SU-DHL-6 (cell line): ENCODE measurements at regions not wholly inside any gene's neighbourhood (a gene's known extent, or its start where the extent isn't known, plus 50 kb on each side); places are given as distances from the start of the nearest gene placed in this dataset.

Source experiments
- EZH2phosphoT487 ChIP-seq: fragments of 200-600 bp; sonication (generic), shearing (Covaris generic); conservative IDR thresholded peaks from 2 replicates; pipeline ENCODE4 v1.6.1; 2018; ENCODE audit warnings: mild to moderate bottlenecking, antibody characterized with exemption, low read length, moderate library complexity, mixed read lengths
- TF ChIP-seq, protein P1 (sequence below): fragments of 200-600 bp; sonication (generic); IDR thresholded peaks from one replicate; pipeline ENCODE4 v1.5.1; 2017; ENCODE audit warnings: antibody characterized with exemption, mild to moderate bottlenecking, low read length, moderate library complexity; ENCODE audit not compliant: insufficient read depth, poor library complexity, severe bottlenecking

DNA sequence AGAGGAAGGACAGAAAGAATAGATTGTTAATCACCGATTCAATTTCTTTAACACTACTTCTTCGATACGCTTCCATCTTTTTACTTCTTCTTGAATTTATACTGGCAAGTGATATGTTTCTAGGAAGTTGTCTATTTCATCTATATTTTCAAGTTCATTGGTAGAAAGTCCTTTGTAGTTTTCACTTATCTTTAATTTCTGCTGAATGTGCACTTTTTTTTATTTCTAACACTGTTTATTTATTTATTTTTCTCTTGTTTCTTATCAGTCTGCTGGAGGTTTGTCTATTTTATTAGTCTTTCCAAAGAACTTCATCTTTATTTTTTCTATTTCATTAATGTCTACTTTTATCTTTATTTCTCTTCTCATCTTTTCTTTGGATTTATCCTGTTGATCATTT is 63.6 kb downstream of the SIX1 start:
- TF ChIP-seq, protein P1, sequence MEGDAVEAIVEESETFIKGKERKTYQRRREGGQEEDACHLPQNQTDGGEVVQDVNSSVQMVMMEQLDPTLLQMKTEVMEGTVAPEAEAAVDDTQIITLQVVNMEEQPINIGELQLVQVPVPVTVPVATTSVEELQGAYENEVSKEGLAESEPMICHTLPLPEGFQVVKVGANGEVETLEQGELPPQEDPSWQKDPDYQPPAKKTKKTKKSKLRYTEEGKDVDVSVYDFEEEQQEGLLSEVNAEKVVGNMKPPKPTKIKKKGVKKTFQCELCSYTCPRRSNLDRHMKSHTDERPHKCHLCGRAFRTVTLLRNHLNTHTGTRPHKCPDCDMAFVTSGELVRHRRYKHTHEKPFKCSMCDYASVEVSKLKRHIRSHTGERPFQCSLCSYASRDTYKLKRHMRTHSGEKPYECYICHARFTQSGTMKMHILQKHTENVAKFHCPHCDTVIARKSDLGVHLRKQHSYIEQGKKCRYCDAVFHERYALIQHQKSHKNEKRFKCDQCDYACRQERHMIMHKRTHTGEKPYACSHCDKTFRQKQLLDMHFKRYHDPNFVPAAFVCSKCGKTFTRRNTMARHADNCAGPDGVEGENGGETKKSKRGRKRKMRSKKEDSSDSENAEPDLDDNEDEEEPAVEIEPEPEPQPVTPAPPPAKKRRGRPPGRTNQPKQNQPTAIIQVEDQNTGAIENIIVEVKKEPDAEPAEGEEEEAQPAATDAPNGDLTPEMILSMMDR, result no peak
- no peak for TF ChIP-seq EZH2phosphoT487
